ENCODE measurements at regions not wholly inside any gene's neighbourhood (a gene's known extent, or its start where the extent isn't known, plus 50 kb on each side); places are given as distances from the start of the nearest gene placed in this dataset.
A peak's percentile ranks its signal among the peaks of the same experiment; 100 is the strongest.

DNA sequence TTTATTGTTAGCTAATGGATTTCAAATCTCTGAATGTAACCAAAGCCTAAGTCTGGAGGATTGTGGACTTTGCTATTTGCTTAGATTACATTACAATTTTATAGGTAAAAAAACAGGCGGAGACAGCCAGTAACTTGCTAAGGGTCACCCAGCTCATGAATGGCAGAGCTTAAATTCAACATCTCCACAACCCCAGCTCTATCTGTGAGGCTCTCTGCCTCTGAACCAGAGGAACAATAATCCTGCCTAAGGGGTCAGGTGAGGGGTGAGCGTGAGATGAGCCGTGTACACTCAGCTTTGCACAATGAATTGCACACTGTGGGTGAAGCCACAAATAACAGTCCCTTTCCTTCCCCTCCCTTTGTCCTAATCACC, 69.8 kb upstream of the SPATA12 start:
- Mint-ChIP-seq H3K27me3 (peaks cover 7 to 12% of the 10 kb centered on the region in 2 donors), H3K36me3 (no peaks in the 10 kb centered on the region), H3K9me3 (no peaks in the 10 kb centered on the region), H3K27ac (no peak overlapping the region), H3K4me3 (no peak overlapping the region), H3K4me1 (ENCODE audit: low read depth in 2 of 2) (peaks cover 0 to 10% of the 10 kb centered on the region in 2 donors)
- ATAC-seq (no peak), DNase-seq (ENCODE audit: low spot score) (no peak)

DNA sequence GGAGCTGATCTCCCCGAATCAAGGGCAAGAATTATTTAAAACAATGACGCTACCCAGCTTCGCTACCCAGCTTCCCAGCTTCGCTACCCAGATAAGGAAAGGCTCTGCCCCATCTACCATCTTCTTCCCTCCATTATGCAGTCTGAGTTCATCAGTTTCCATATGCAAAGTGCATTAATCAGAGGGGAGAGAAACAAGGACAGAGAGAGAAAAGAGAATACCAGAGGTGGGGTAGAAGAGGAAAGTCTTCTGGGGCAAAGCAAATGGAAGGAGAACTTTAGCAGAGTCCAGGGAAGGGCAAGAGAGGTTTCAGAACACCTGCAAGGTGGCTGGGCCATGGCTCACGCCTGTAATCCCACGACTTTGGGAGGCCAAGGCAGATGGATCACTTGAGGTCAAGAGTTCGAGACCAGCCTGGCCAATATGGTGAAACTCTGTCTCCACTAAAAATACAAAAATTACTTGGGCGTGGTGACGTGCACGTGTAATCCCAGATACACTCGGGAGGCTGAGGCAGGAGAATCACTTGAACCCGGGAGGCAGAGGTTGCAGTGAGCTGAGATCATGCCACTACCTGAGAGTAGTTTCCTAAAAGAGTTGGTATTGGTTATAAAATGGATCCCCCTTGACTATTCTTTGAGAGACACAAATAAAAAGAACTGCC, 70.4 kb upstream of the SPATA12 start:
- H3K27ac Mint-ChIP-seq: no peak overlapping the region
- peaks cover 7 to 12% of the 10 kb centered on the region in 2 donors for H3K27me3 Mint-ChIP-seq
- no peak overlapping the region for H3K4me3 Mint-ChIP-seq
- peaks cover 0 to 6% of the 10 kb centered on the region in 2 donors for H3K4me1 Mint-ChIP-seq (ENCODE audit: low read depth in 2 of 2)
- H3K36me3 Mint-ChIP-seq: no peaks in the 10 kb centered on the region
- ATAC-seq: no peak
- H3K9me3 Mint-ChIP-seq: no peaks in the 10 kb centered on the region
- DNase-seq (ENCODE audit: low spot score): no peak

DNA sequence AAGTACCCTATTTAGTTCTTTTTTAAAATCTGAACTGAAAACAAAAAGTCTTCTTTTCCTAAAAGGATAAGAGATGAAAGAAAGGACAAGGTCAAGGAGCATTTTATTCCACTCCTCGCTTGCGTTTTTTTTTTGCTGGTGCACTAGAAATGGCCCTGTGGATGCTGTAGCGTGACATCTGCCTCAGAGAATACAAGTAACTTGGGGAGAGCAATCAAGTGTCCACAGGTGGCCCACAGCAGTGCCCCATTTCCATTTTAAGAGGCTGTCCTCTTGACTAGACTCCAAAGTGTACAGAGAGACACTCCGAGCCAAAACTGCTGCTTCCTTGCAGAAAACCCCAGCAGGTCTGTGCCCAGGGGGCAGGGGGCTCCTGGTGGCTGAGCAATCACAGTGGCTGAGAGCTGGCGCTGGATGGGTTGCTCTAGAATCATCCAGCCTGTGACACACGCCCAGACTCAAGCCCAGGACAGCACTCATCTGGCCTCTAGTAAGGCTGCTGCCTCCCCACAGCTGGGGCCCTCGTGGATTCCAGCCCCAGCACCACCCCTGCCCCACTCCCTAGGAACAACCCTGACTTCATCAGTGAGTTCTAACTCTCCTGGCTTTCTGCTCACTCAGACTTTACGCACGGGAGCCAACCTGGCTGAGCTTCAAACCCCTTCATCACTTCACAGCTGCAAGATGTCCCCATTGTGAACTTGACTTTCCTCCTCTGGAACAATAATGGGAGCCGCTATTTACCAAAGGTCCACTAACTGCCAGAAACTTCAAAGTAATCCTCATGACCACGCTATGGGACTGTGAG, 71.1 kb upstream of the SPATA12 start:
- Mint-ChIP-seq H3K4me1 (ENCODE audit: low read depth in 2 of 2) (peaks cover 0 to 6% of the 10 kb centered on the region in 2 donors), H3K4me3 (no peak overlapping the region), H3K27ac (no peak overlapping the region), H3K9me3 (no peaks in the 10 kb centered on the region), H3K27me3 (peaks cover 7 to 12% of the 10 kb centered on the region in 2 donors), H3K36me3 (no peaks in the 10 kb centered on the region)
- no peak for DNase-seq (ENCODE audit: low spot score)
- no peak for ATAC-seq

GRCh38 chr3:56988458-56989168, 71.9 kb upstream of the SPATA12 start:
- Mint-ChIP-seq H3K4me3 (no peak overlapping the region), H3K36me3 (no peaks in the 10 kb centered on the region), H3K27me3 (peaks cover 7 to 12% of the 10 kb centered on the region in 2 donors), H3K9me3 (no peaks in the 10 kb centered on the region), H3K27ac (no peak overlapping the region), H3K4me1 (ENCODE audit: low read depth in 2 of 2) (peaks cover 0 to 6% of the 10 kb centered on the region in 2 donors)
- peak; percentile 75 for DNase-seq (ENCODE audit: low spot score)
- peak in 1 of 2 donors; percentile 81 for ATAC-seq

DNA sequence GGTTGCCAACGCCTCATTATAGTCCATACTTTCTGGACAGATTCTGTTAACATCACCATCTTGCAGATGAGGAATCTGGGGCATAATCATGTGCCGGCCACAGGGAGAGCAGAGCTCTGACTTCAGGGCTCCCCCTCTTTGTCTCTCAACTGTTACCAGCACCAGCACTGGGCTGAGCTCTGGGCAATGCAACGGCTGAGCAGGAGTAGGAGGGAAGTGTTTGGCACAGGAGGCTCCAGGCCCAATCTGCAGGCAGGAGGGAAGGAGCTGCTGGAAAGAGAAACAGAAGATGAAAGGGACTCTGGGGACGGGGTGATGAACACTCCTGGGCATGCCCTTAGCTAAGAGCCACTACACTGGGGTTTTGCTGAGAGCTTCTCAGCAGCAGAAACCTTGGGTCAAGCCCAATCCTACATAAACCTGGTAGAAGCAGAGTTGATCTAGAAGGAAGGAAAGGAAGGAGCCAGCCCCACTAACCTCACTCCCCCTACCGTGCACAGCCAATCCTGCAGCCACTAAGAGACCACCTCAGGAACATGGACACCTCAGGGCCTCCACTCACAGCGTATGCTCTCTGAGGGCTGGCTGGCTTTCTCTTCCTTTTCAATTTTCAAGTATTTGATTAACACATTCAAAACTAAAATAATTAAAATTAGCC, 73.1 kb upstream of the SPATA12 start:
- DNase-seq (ENCODE audit: low spot score) (no peak), ATAC-seq (no peak)
- Mint-ChIP-seq H3K27ac (no peak overlapping the region), H3K4me1 (ENCODE audit: low read depth in 2 of 2) (peaks cover 0 to 6% of the 10 kb centered on the region in 2 donors), H3K4me3 (no peak overlapping the region), H3K36me3 (no peaks in the 10 kb centered on the region), H3K27me3 (peaks cover 7 to 12% of the 10 kb centered on the region in 2 donors), H3K9me3 (no peaks in the 10 kb centered on the region)

DNA sequence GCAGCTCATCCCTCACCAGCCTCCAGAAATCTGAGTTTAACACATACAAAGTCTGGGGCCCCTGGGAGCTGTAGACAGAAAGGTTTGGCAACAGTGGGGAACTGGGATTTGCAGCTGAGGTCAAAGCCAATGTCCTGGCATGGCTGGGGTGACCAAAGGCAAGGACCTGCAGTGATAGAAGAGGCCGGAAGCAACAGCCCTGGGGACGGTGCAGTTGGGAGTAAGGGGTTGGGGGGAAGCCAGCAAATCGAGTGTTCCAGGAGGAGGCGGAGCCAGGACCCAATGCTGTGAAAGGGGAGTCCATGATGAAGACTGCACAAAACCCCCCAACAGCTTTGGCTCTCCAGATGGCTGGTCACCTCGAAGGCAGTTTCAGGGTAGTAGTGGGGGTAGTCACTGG, 74.1 kb upstream of the SPATA12 start:
- DNase-seq (ENCODE audit: low spot score): no peak
- Mint-ChIP-seq H3K27me3 (peaks cover 7 to 10% of the 10 kb centered on the region in 2 donors), H3K27ac (no peak overlapping the region), H3K9me3 (no peaks in the 10 kb centered on the region), H3K4me1 (ENCODE audit: low read depth in 2 of 2) (peaks cover under 1 to 6% of the 10 kb centered on the region in 2 donors), H3K36me3 (no peaks in the 10 kb centered on the region), H3K4me3 (no peak overlapping the region)
- ATAC-seq: no peak

DNA sequence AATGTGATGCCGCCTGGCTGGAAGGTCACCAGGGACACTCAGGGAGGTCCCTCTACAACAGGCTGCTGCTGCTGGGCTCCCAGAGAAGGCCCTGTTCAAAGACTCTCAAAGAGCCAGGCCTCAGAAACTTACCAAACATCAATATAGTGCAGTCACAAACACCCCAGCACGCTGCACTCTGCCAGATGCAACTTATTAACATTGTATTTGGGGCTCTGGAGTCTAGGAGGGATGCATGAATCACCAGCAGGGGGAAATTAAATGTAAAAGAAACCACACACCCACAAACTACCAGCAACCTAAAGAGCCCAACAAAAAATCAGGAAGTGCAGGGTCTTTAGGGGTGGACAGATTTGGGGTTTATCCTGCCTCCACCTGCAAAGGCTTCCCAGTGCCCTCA, 74.6 kb upstream of the SPATA12 start:
- H3K27ac Mint-ChIP-seq: no peak overlapping the region
- H3K27me3 Mint-ChIP-seq: peaks cover 6 to 7% of the 10 kb centered on the region in 2 donors
- H3K9me3 Mint-ChIP-seq: no peaks in the 10 kb centered on the region
- DNase-seq (ENCODE audit: low spot score): no peak
- no peak overlapping the region for H3K4me3 Mint-ChIP-seq
- no peaks in the 10 kb centered on the region for H3K36me3 Mint-ChIP-seq
- peaks cover 6 to 9% of the 10 kb centered on the region in 2 donors for H3K4me1 Mint-ChIP-seq (ENCODE audit: low read depth in 2 of 2)
- no peak for ATAC-seq

- ATAC-seq (no peak), DNase-seq (ENCODE audit: low spot score) (no peak)
- no peak overlapping the region for H3K27ac Mint-ChIP-seq
- peaks cover 10 to 13% of the 10 kb centered on the region in 2 donors for H3K4me1 Mint-ChIP-seq (ENCODE audit: low read depth in 2 of 2)
- no peaks in the 10 kb centered on the region for H3K9me3 Mint-ChIP-seq
- no peaks in the 10 kb centered on the region for H3K36me3 Mint-ChIP-seq
- H3K4me3 Mint-ChIP-seq: no peak overlapping the region
- H3K27me3 Mint-ChIP-seq: peaks cover 6 to 7% of the 10 kb centered on the region in 2 donors
Observed at GRCh38 chr3:56985460-56985859, 75.0 kb upstream of the SPATA12 start.

- H3K4me1 Mint-ChIP-seq (ENCODE audit: low read depth in 2 of 2): peaks cover 14 to 16% of the 10 kb centered on the region in 2 donors
- H3K36me3 Mint-ChIP-seq: no peaks in the 10 kb centered on the region
- H3K4me3 Mint-ChIP-seq: no peak overlapping the region
- H3K27me3 Mint-ChIP-seq: no peaks in the 10 kb centered on the region
- ATAC-seq (no peak), DNase-seq (ENCODE audit: low spot score) (no peak)
- H3K9me3 Mint-ChIP-seq: no peaks in the 10 kb centered on the region
- H3K27ac Mint-ChIP-seq: peak overlapping the region in 1 of 2 donors; percentile 58
Observed at GRCh38 chr3:56983427-56983826, 77.0 kb upstream of the SPATA12 start.

DNA sequence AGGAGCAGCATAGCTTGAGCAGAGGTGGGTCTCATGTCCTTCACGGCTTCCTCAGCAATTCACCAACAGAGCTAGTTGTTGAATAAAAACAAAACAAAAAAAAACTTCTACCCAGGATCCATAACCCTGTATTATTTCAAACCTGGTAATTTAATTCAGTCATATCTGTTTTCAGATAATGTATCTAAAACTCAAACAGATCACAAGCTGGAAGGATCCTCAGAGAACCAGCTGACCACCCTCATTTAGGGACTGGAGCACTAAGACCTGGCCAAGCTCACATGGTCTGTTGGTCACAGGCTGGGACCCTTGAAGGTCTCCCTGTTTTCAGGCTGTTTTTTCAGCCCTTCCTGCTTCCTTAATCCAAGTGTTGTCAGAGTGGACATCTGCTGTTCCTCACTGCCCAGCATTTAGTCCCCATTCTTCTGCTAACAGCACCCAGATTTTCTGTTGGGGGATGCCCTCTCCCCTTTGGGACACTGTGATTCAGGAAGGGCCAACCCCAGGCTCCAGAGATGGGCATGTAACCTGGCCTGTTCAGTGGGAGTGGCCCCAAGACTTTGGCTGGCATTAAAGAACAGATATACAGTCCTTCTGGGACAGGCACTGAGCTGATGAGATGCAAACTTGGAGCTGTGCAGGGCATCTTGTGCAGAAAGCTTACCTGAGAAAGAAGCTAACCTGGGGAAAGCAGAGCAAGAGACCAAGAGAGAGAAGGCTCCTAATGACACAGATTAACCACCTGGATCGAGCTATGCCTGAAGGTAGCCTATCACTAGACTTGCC, 78.8 kb upstream of the SPATA12 start:
- peaks cover 14 to 16% of the 10 kb centered on the region in 2 donors for H3K4me1 Mint-ChIP-seq (ENCODE audit: low read depth in 2 of 2)
- H3K36me3 Mint-ChIP-seq: no peaks in the 10 kb centered on the region
- H3K9me3 Mint-ChIP-seq: no peaks in the 10 kb centered on the region
- H3K27me3 Mint-ChIP-seq: no peaks in the 10 kb centered on the region
- no peak overlapping the region for H3K4me3 Mint-ChIP-seq
- peak overlapping the region; percentile 60 to 73 for H3K27ac Mint-ChIP-seq
- ATAC-seq (no peak), DNase-seq (ENCODE audit: low spot score) (no peak)

- Mint-ChIP-seq H3K4me3 (peak overlapping the region; percentile 38), H3K36me3 (no peaks in the 10 kb centered on the region), H3K27me3 (no peaks in the 10 kb centered on the region), H3K9me3 (no peaks in the 10 kb centered on the region), H3K4me1 (ENCODE audit: low read depth in 2 of 2) (peaks cover 12 to 14% of the 10 kb centered on the region in 2 donors), H3K27ac (peak overlapping the region; percentile 60 to 73)
- ATAC-seq: peak; percentile 94 to 97
- DNase-seq (ENCODE audit: low spot score): peak; percentile 76
Observed at GRCh38 chr3:56980798-56981390, 79.6 kb upstream of the SPATA12 start.

GRCh38 chr3:56980243-56980642, 80.2 kb upstream of the SPATA12 start:
- Mint-ChIP-seq H3K9me3 (no peaks in the 10 kb centered on the region), H3K27me3 (no peaks in the 10 kb centered on the region), H3K36me3 (no peaks in the 10 kb centered on the region), H3K27ac (peak overlapping the region; percentile 60 to 73), H3K4me3 (no peak overlapping the region), H3K4me1 (ENCODE audit: low read depth in 2 of 2) (peaks cover 12 to 14% of the 10 kb centered on the region in 2 donors)
- DNase-seq (ENCODE audit: low spot score): no peak
- peak; percentile 41 to 66 for ATAC-seq

All from natural killer cell treated with Interleukin-12 subunit alpha and Interleukin-12 subunit beta and Interleukin-15 and Interleukin-18, amount 100 ng/mL, for 72 hours (primary cell).